Hepatocyte (in vitro differentiated cells): ENCODE measurements at regions not wholly inside any gene's neighbourhood (a gene's known extent, or its start where the extent isn't known, plus 50 kb on each side); places are given as distances from the start of the nearest gene placed in this dataset.

Experiments
- EZH2 ChIP-seq: fragments of 200-600 bp; sonication (generic); IDR thresholded peaks from 2 replicates; pipeline ENCODE4 v1.6.1; 2016; ENCODE audit warnings: antibody characterized with exemption, mild to moderate bottlenecking, borderline replicate concordance
- EZH2phosphoT487 ChIP-seq: fragments of 200-600 bp; sonication (generic); IDR thresholded peaks from one replicate; pipeline ENCODE4 v1.6.1; 2018; ENCODE audit warnings: antibody characterized with exemption, mild to moderate bottlenecking, low read depth, moderate library complexity; ENCODE audit not compliant: unreplicated experiment, severe bottlenecking
- TF ChIP-seq, protein P1 (sequence below): fragments of 200-600 bp; sonication (generic); IDR thresholded peaks from 2 replicates; pipeline ENCODE4 v1.5.1; 2016; ENCODE audit warnings: antibody characterized with exemption, mild to moderate bottlenecking; ENCODE audit not compliant: poor library complexity

DNA sequence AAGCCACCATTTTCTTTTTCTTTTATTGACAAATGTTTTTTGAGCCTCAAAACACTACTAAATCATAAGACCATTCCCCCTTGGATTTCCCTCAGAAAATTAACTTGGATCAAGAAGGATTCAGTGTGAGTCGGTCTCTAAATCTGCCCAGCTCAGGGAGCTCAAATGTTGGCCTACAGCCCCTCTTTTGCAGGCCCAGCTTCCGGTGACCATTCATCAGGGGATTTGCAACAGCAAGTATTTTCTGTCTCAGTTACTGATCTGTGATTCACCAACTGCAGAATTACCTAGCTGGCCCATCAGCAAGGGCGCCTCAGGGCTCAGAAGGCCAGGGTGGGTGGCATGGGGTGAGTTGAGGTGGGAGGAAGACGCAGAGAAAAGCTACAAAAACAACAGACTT lies 318.1 kb downstream of the CDC5L start:
- TF ChIP-seq, protein P1, sequence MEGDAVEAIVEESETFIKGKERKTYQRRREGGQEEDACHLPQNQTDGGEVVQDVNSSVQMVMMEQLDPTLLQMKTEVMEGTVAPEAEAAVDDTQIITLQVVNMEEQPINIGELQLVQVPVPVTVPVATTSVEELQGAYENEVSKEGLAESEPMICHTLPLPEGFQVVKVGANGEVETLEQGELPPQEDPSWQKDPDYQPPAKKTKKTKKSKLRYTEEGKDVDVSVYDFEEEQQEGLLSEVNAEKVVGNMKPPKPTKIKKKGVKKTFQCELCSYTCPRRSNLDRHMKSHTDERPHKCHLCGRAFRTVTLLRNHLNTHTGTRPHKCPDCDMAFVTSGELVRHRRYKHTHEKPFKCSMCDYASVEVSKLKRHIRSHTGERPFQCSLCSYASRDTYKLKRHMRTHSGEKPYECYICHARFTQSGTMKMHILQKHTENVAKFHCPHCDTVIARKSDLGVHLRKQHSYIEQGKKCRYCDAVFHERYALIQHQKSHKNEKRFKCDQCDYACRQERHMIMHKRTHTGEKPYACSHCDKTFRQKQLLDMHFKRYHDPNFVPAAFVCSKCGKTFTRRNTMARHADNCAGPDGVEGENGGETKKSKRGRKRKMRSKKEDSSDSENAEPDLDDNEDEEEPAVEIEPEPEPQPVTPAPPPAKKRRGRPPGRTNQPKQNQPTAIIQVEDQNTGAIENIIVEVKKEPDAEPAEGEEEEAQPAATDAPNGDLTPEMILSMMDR = no peak
- no peak for TF ChIP-seq EZH2phosphoT487
- no peak for TF ChIP-seq EZH2
